KOPT-K1 (cell line): ENCODE measurements at regions not wholly inside any gene's neighbourhood (a gene's known extent, or its start where the extent isn't known, plus 50 kb on each side); places are given as distances from the start of the nearest gene placed in this dataset.

ENCODE experiments used
- H3K27ac ChIP-seq: fragments of 200-600 bp; sonication (generic); 2 replicates; pipeline ENCODE4 v1.5.1; 2016; ENCODE audit warnings: antibody characterized with exemption, mild to moderate bottlenecking, low read depth, low read length; ENCODE audit not compliant: poor library complexity, severe bottlenecking
- H3K36me3 ChIP-seq: fragments of 200-600 bp; sonication (generic); 2 replicates; pipeline ENCODE4 v1.5.1; 2017; ENCODE audit warnings: antibody characterized with exemption, mild to moderate bottlenecking, low read length, moderate library complexity; ENCODE audit not compliant: insufficient read depth
- H3K9me3 ChIP-seq: fragments of 200-600 bp; sonication (generic); 2 replicates; pipeline ENCODE4 v1.5.1; 2017; ENCODE audit warnings: antibody characterized with exemption, low read length, mild to moderate bottlenecking; ENCODE audit not compliant: insufficient read depth, poor library complexity, severe bottlenecking

GRCh38 chr4:123096038-123096437 lies 173.6 kb upstream of the NUDT6 start:
- H3K9me3 ChIP-seq = peaks cover 1% of the 10 kb centered on the region
- H3K36me3 ChIP-seq = peaks cover 16% of the 10 kb centered on the region
- H3K27ac ChIP-seq = no peak overlapping the region

- H3K27ac ChIP-seq = no peak overlapping the region
- H3K9me3 ChIP-seq = peaks cover 3% of the 10 kb centered on the region
- 0 out of 2 replicates have a peak, but pooled peaks cover 12% of the 10 kb centered on the region for H3K36me3 ChIP-seq
These were observed 180.6 kb upstream of the NUDT6 start for GRCh38 chr4:123102897-123103471.

- Histone ChIP-seq H3K36me3 (0 out of 2 replicates have a peak, but pooled peaks cover 12% of the 10 kb centered on the region), H3K9me3 (peaks cover 3% of the 10 kb centered on the region), H3K27ac (no peak overlapping the region)
These were observed 182.1 kb upstream of the NUDT6 start for GRCh38 chr4:123104310-123105025.

GRCh38 chr4:123105026-123105420 lies 182.6 kb upstream of the NUDT6 start:
- Histone ChIP-seq H3K36me3 (0 out of 2 replicates have a peak, but pooled peaks cover 12% of the 10 kb centered on the region), H3K27ac (no peak overlapping the region), H3K9me3 (peaks cover 3% of the 10 kb centered on the region)

- H3K36me3 ChIP-seq = 0 out of 2 replicates have a peak, but pooled peaks cover 12% of the 10 kb centered on the region
- H3K27ac ChIP-seq = no peak overlapping the region
- peaks cover 3% of the 10 kb centered on the region for H3K9me3 ChIP-seq
These were observed 184.3 kb upstream of the NUDT6 start for GRCh38 chr4:123106747-123107146.

GRCh38 chr4:123107444-123108252 lies 185.3 kb upstream of the NUDT6 start:
- Histone ChIP-seq H3K27ac (no peak overlapping the region), H3K9me3 (peaks cover 3% of the 10 kb centered on the region), H3K36me3 (0 out of 2 replicates have a peak, but pooled peaks cover 12% of the 10 kb centered on the region)

GRCh38 chr4:123109139-123109538 lies 186.7 kb upstream of the NUDT6 start:
- H3K9me3 ChIP-seq = peaks cover 16% of the 10 kb centered on the region
- H3K36me3 ChIP-seq = peaks cover 23% of the 10 kb centered on the region; the same call in 1 of the 2 replicates
- H3K27ac ChIP-seq = no peak overlapping the region

- H3K36me3 ChIP-seq = peaks cover 33% of the 10 kb centered on the region; the same call in 1 of the 2 replicates
These were observed 187.8 kb upstream of the NUDT6 start for GRCh38 chr4:123110147-123110546.

GRCh38 chr4:123110685-123111084 lies 188.3 kb upstream of the NUDT6 start:
- peaks cover 25% of the 10 kb centered on the region for H3K9me3 ChIP-seq
- no peak overlapping the region for H3K27ac ChIP-seq
- peaks cover 38% of the 10 kb centered on the region; the same call in 1 of the 2 replicates for H3K36me3 ChIP-seq

More at GRCh38 chr4:123110147-123110546, 187.8 kb upstream of the NUDT6 start:
- Histone ChIP-seq H3K9me3 (peaks cover 25% of the 10 kb centered on the region), H3K27ac (no peak overlapping the region)

- Histone ChIP-seq H3K9me3 (peaks cover 22% of the 10 kb centered on the region), H3K27ac (no peak overlapping the region), H3K36me3 (peaks cover 26% of the 10 kb centered on the region; the same call in 1 of the 2 replicates)
These were observed 190.8 kb upstream of the NUDT6 start for GRCh38 chr4:123113155-123113554.

GRCh38 chr4:123114084-123114914 lies 191.9 kb upstream of the NUDT6 start:
- Histone ChIP-seq H3K27ac (no peak overlapping the region), H3K36me3 (peaks cover 26% of the 10 kb centered on the region; the same call in 1 of the 2 replicates), H3K9me3 (peaks cover 22% of the 10 kb centered on the region)

- H3K27ac ChIP-seq = no peak overlapping the region
- H3K36me3 ChIP-seq = peaks cover 26% of the 10 kb centered on the region; the same call in 1 of the 2 replicates
- H3K9me3 ChIP-seq = peaks cover 22% of the 10 kb centered on the region
These were observed 192.7 kb upstream of the NUDT6 start for GRCh38 chr4:123114915-123115756.

GRCh38 chr4:123116412-123116811 lies 194.0 kb upstream of the NUDT6 start:
- H3K9me3 ChIP-seq = peaks cover 22% of the 10 kb centered on the region
- peaks cover 26% of the 10 kb centered on the region; the same call in 1 of the 2 replicates for H3K36me3 ChIP-seq

More at GRCh38 chr4:123116412-123116811, 194.0 kb upstream of the NUDT6 start:
- no peak overlapping the region for H3K27ac ChIP-seq
